Body of pancreas (tissue), 4 donors: ENCODE measurements at regions not wholly inside any gene's neighbourhood (a gene's known extent, or its start where the extent isn't known, plus 50 kb on each side); places are given as distances from the start of the nearest gene placed in this dataset.

Experiments
- CTCF ChIP-seq, 7 experiments: fragments of 450-650 bp in 4 of 7; fragments of 200-600 bp in 3 of 7; sonication (generic) in 3 of 7; IDR thresholded peaks; one replicate each; pipeline ENCODE4 v1.5.1; 2016 to 2019; ENCODE audit warnings: antibody characterized with exemption in 7 of 7
- POLR2A ChIP-seq, 3 donors: fragments of 450-650 bp; IDR thresholded peaks; one replicate each; pipeline ENCODE4 v1.6.1; 2016; ENCODE audit warnings: antibody characterized with exemption in 3 of 3, mild to moderate bottlenecking in 2 of 3

- no peak for TF ChIP-seq CTCF (IDR thresholded peaks at IDR 0.05)
- TF ChIP-seq POLR2A (IDR thresholded peaks at IDR 0.05): no peak
Observed at GRCh38 chr2:53448591-53448990, 319.0 kb upstream of the CHAC2 start.
